ENCODE measurements at regions not wholly inside any gene's neighbourhood (a gene's known extent, or its start where the extent isn't known, plus 50 kb on each side); places are given as distances from the start of the nearest gene placed in this dataset.

- no peak for DNase-seq (ENCODE audit: low read depth, low spot score)
These were observed 609.9 kb downstream of the ACTL7B start for GRCh38 chr9:108245901-108246300.

GRCh38 chr9:108245331-108245730 is 610.5 kb downstream of the ACTL7B start:
- DNase-seq (ENCODE audit: low read depth, low spot score), result no peak

- DNase-seq (ENCODE audit: low read depth, low spot score), result no peak
These were observed 611.1 kb downstream of the ACTL7B start for GRCh38 chr9:108244686-108245085.

GRCh38 chr9:108241384-108242073 is 614.3 kb downstream of the ACTL7B start:
- DNase-seq (ENCODE audit: low read depth, low spot score), result no peak

GRCh38 chr9:108239696-108240321 is 616.0 kb downstream of the ACTL7B start:
- DNase-seq (ENCODE audit: low read depth, low spot score), result no peak

- no peak for DNase-seq (ENCODE audit: low read depth, low spot score)
These were observed 620.2 kb downstream of the ACTL7B start for GRCh38 chr9:108235609-108236008.

- no peak for DNase-seq (ENCODE audit: low read depth, low spot score)
These were observed 621.0 kb downstream of the ACTL7B start for GRCh38 chr9:108234811-108235210.

- DNase-seq (ENCODE audit: low read depth, low spot score), result no peak
These were observed 630.5 kb downstream of the ACTL7B start for GRCh38 chr9:108225149-108225800.

GRCh38 chr9:108224716-108225115 is 631.1 kb downstream of the ACTL7B start:
- DNase-seq (ENCODE audit: low read depth, low spot score), result no peak

GRCh38 chr9:108219664-108220063 is 636.1 kb downstream of the ACTL7B start:
- no peak for DNase-seq (ENCODE audit: low read depth, low spot score)

GRCh38 chr9:108217431-108218349 is 638.1 kb downstream of the ACTL7B start:
- DNase-seq (ENCODE audit: low read depth, low spot score), result no peak

GRCh38 chr9:108213511-108213910 is 642.3 kb downstream of the ACTL7B start:
- DNase-seq (ENCODE audit: low read depth, low spot score), result no peak

- no peak for DNase-seq (ENCODE audit: low read depth, low spot score)
These were observed 643.6 kb downstream of the ACTL7B start for GRCh38 chr9:108212184-108212583.

GRCh38 chr9:108211411-108211955 is 644.3 kb downstream of the ACTL7B start:
- no peak for DNase-seq (ENCODE audit: low read depth, low spot score)

GRCh38 chr9:108209132-108209685 is 646.6 kb downstream of the ACTL7B start:
- no peak for DNase-seq (ENCODE audit: low read depth, low spot score)

GRCh38 chr9:108207561-108208165 is 648.1 kb downstream of the ACTL7B start:
- no peak for DNase-seq (ENCODE audit: low read depth, low spot score)

- DNase-seq (ENCODE audit: low read depth, low spot score), result no peak
These were observed 650.5 kb downstream of the ACTL7B start for GRCh38 chr9:108205276-108205675.

- DNase-seq (ENCODE audit: low read depth, low spot score), result no peak
These were observed 657.9 kb downstream of the ACTL7B start for GRCh38 chr9:108197899-108198298.

GRCh38 chr9:108197008-108197365 is 658.8 kb downstream of the ACTL7B start:
- no peak for DNase-seq (ENCODE audit: low read depth, low spot score)

- no peak for DNase-seq (ENCODE audit: low read depth, low spot score)
These were observed 659.3 kb downstream of the ACTL7B start for GRCh38 chr9:108196332-108197007.
